CD1c-positive myeloid dendritic cell (primary cell): ENCODE measurements at regions not wholly inside any gene's neighbourhood (a gene's known extent, or its start where the extent isn't known, plus 50 kb on each side); places are given as distances from the start of the nearest gene placed in this dataset.
"Not testable (repeated sequence)": the region's sequence is repeated elsewhere in the genome, so short reads cannot be mapped to it uniquely, and the experiment has no call there.

Experiments
- DNase-seq: peaks from one replicate; pipeline ENCODE4 v3.0.0-alpha.2; 2016; ENCODE audit errors: extremely low spot score

GRCh38 chr16:79407461-79408135 lies 192.9 kb downstream of the MAF start:
- DNase-seq = no peak

- DNase-seq = no peak
Observed at GRCh38 chr16:79407005-79407404, 193.5 kb downstream of the MAF start.

GRCh38 chr16:79404571-79404970 lies 196.0 kb downstream of the MAF start:
- peak; percentile 45 for DNase-seq

GRCh38 chr16:79403534-79403933 lies 197.0 kb downstream of the MAF start:
- DNase-seq = no peak

GRCh38 chr16:79402920-79403319 lies 197.6 kb downstream of the MAF start:
- DNase-seq = no peak

DNA sequence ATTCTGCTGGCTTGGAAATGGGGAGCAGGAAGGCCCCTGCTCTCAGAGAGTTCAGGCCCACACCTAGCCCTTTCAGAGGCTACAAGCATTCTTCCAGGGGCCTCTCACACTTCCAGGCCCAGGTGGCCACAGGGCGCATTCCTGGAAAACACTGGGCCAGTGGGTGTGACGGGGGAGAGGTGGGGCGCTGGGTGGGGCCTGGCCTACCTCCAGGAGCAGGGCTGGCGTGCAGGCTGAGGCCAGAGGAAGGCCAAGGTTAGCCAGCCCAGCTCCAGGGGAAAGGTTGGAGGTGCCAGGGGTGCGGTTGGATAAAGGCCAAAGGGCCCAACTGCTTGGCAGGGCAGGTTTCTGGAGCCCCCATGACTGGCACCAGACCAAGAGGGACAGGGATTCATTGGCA lies 198.2 kb downstream of the MAF start:
- no peak for DNase-seq

DNA sequence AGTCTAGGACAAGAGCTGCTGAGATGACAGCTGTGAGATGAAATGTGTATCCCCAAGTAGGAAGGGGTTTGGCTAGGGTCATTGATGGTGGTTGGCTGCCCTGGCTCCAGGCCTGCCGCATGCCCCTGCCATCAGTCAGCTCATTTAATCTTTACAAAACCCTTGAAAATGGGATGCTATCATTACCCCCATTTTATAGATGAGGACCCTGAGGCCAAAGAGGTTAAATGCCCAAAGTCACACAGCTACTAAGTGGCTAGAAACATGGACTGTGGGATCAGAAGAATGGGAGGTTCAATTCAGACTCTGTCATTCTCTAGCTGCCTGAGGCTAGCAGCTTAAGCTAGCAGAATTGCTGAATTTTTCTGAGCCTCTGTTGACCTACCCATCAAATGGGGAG lies 198.8 kb downstream of the MAF start:
- DNase-seq = no peak

- DNase-seq = no peak
Observed at GRCh38 chr16:79401157-79401556, 199.4 kb downstream of the MAF start.

- no peak for DNase-seq
Observed at GRCh38 chr16:79400462-79401149, 199.9 kb downstream of the MAF start.

- DNase-seq = peak; percentile 15
Observed at GRCh38 chr16:79395591-79395990, 204.9 kb downstream of the MAF start.

GRCh38 chr16:79394206-79394605 lies 206.3 kb downstream of the MAF start:
- peak; percentile 7 for DNase-seq

DNA sequence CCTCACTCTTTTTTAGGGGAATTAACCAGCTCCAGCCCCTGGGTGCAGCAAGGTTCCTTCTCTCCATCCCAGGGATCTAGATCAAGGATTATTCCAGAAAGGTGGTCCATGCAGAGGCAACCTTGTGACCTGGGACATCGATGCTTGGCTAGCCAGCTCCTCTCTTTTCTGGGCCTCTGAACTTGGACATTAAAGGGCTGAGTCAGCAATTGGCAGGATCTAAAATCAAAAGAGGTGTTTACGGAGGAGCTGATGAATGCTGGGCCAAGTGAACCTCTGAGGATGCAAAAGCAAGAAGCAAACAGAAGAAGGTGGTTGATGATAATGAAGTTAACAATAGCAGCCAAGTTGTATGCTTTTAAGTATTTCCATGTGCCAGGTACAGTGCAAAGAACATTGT lies 207.0 kb downstream of the MAF start:
- no peak for DNase-seq

GRCh38 chr16:79393127-79393526 lies 207.4 kb downstream of the MAF start:
- no peak for DNase-seq

GRCh38 chr16:79392081-79392480 lies 208.5 kb downstream of the MAF start:
- DNase-seq = no peak

GRCh38 chr16:79391395-79391794 lies 209.1 kb downstream of the MAF start:
- DNase-seq = no peak

- DNase-seq = no peak
Observed at GRCh38 chr16:79390481-79391051, 210.0 kb downstream of the MAF start.

DNA sequence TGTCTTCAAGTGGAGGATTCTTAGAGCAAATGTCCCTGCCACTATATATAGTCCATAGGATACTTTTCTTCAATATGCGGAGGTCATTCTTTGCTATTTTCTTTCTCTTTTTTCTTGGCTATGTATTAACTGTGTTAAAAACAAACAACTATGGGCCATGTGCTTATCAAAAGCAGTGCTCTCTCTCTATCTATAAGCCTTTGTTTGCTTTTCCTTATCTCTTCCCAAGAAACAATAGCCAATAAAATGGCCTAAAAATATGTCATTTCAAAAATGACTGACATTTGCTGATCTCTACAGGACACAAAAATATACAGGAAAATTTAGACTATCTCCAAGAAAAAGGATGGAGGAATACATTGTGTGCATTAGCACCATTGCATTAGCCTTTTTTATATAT lies 212.1 kb downstream of the MAF start:
- DNase-seq = no peak

GRCh38 chr16:79386299-79386698 lies 214.2 kb downstream of the MAF start:
- DNase-seq = no peak

- DNase-seq = peak; percentile 9
Observed at GRCh38 chr16:79381603-79382042, 218.9 kb downstream of the MAF start.

GRCh38 chr16:79380995-79381602 lies 219.4 kb downstream of the MAF start:
- DNase-seq = peak; percentile 20

DNA sequence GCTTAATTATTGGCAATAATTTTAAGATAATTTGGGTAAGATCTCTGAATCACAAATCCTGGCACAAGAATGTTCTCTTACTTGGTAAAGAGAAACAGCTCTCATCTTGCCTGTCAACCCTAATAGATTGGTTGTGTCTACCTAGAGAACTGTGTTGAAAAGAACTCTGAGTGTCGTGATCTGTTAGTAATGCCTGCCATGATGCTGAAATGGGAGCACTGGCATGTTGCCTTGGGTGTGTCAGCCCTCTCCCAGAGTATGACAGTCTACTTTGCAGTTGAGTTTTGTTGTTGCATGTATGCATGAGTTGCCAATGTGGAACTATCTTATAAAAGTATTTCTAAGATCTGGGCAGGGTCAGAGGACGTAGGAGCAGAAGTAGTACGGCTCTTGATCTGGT lies 221.4 kb downstream of the MAF start:
- DNase-seq = no peak

- DNase-seq = not testable (repeated sequence)
Observed at GRCh38 chr16:79377082-79377481, 223.5 kb downstream of the MAF start.

GRCh38 chr16:79375351-79375750 lies 225.2 kb downstream of the MAF start:
- no peak for DNase-seq
